Sigmoid colon (tissue), 4 donors: ENCODE measurements at regions not wholly inside any gene's neighbourhood (a gene's known extent, or its start where the extent isn't known, plus 50 kb on each side); places are given as distances from the start of the nearest gene placed in this dataset.

Source experiments
- EP300 ChIP-seq, 4 donors: sonication (generic); formaldehyde crosslinking; IDR thresholded peaks; one replicate each; pipeline ENCODE4 v1.6.1; 2017; ENCODE audit warnings: antibody characterized with exemption in 4 of 4
- POLR2A ChIP-seq, 2 donors: fragments of 450-650 bp; IDR thresholded peaks; one replicate each; pipeline ENCODE4 v1.6.1; 2016; ENCODE audit warnings: antibody characterized with exemption in 2 of 2, mild to moderate bottlenecking in 2 of 2, moderate library complexity in 2 of 2
- TF ChIP-seq, protein P1 (sequence below), 4 experiments: fragments of 450-650 bp in 3 of 4; fragments of 200-600 bp in 1 of 4; IDR thresholded peaks; one replicate each; pipeline ENCODE4 v1.5.1; 2016 to 2019; ENCODE audit warnings: antibody characterized with exemption in 4 of 4, mild to moderate bottlenecking in 3 of 4, moderate library complexity in 2 of 4

DNA sequence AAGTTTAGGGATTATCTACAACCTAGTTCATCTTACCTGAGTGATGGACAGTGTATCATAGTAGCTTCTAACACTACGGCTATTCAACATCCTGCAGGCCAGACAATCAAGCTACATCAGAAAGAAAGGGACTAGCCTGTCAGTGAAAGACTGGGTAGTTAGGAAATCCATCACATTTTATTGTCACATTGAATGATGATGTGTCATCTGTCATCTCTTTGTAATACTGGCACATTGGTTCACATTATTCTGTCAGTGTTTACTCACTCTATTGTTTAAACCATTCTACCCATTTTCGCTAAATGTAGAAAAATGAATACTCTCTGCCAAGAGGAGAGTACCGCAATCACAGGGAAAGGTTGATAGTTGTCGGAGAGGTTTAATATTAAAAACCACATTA is 1155.8 kb downstream of the TUSC7 start:
- TF ChIP-seq, protein P1, sequence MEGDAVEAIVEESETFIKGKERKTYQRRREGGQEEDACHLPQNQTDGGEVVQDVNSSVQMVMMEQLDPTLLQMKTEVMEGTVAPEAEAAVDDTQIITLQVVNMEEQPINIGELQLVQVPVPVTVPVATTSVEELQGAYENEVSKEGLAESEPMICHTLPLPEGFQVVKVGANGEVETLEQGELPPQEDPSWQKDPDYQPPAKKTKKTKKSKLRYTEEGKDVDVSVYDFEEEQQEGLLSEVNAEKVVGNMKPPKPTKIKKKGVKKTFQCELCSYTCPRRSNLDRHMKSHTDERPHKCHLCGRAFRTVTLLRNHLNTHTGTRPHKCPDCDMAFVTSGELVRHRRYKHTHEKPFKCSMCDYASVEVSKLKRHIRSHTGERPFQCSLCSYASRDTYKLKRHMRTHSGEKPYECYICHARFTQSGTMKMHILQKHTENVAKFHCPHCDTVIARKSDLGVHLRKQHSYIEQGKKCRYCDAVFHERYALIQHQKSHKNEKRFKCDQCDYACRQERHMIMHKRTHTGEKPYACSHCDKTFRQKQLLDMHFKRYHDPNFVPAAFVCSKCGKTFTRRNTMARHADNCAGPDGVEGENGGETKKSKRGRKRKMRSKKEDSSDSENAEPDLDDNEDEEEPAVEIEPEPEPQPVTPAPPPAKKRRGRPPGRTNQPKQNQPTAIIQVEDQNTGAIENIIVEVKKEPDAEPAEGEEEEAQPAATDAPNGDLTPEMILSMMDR (IDR thresholded peaks at IDR 0.05) = no peak
- TF ChIP-seq EP300 (IDR thresholded peaks at IDR 0.05) = no peak
- TF ChIP-seq POLR2A (IDR thresholded peaks at IDR 0.05) = no peak
